ENCODE measurements at regions not wholly inside any gene's neighbourhood (a gene's known extent, or its start where the extent isn't known, plus 50 kb on each side); places are given as distances from the start of the nearest gene placed in this dataset.
"Not testable (repeated sequence)": the region's sequence is repeated elsewhere in the genome, so short reads cannot be mapped to it uniquely, and the experiment has no call there.

GRCh38 chr9:107568406-107568805 is 78.8 kb upstream of the KLF4 start:
- not testable (repeated sequence) for TF ChIP-seq CTCF, POLR2A (IDR thresholded peaks at IDR 0.05)

Measured in adrenal gland (tissue), 5 donors.